ENCODE measurements at regions not wholly inside any gene's neighbourhood (a gene's known extent, or its start where the extent isn't known, plus 50 kb on each side); places are given as distances from the start of the nearest gene placed in this dataset.

- intact Hi-C loops (cut with micrococcal nuclease): no loop called here
- no TSS peak for BruUV-seq (replicated peaks)
- no peaks in the 10 kb centered on the region for H3K79me2 ChIP-seq (ENCODE audit: insufficient read depth, low read length)
- no peak overlapping the region for H3K9ac ChIP-seq (ENCODE audit: low read length)
- ATAC-seq: no peak
- H3K27ac ChIP-seq (ENCODE audit: low read depth, low read length): no peak overlapping the region
- ChIA-PET RAD21 (ENCODE audit: low non-redundant PET in 1 of 2, low total read pairs in 2 of 2, uncharacterized antibody in 2 of 2, unreplicated experiment in 2 of 2) (no interaction called here), POLR2A (no interaction called here), CTCF (no interaction called here)
- H2AFZ ChIP-seq (ENCODE audit: low read depth, low read length, poor library complexity, severe bottlenecking): no peak overlapping the region
- no peak overlapping the region for H3K4me2 ChIP-seq (ENCODE audit: low read length)
- H3K9me3 ChIP-seq (ENCODE audit: control insufficient read depth in 1 of 2, insufficient read depth in 1 of 2, low read depth in 1 of 2, low read length in 2 of 2): peaks cover under 1 to 20% of the 10 kb centered on the region in 2 experiments; a peak in 2 of 4 replicates
- no peaks in the 10 kb centered on the region for H3K27me3 ChIP-seq (ENCODE audit: insufficient read depth, low read length)
- no peak overlapping the region for H3K4me3 ChIP-seq (replicated peaks in 1 of 2; ENCODE audit: low read depth in 1 of 2, low read length in 2 of 2)
- TF ChIP-seq SP1 (IDR thresholded peaks at IDR 0.05; ENCODE audit: low read depth): no peak
- no peak for TF ChIP-seq TCF7L2 (IDR thresholded peaks at IDR 0.05; ENCODE audit: borderline replicate concordance, extremely low read depth, insufficient read depth, insufficient read length)
- TF ChIP-seq JUND (IDR thresholded peaks at IDR 0.05): no peak
- no peak for TF ChIP-seq REST (IDR thresholded peaks at IDR 0.05; ENCODE audit: low read depth)
- no peak for TF ChIP-seq SRF (IDR thresholded peaks at IDR 0.05; ENCODE audit: low read depth)
- TF ChIP-seq EGR1 (IDR thresholded peaks at IDR 0.05; ENCODE audit: low read depth): no peak
- no peak for TF ChIP-seq MAX (IDR thresholded peaks at IDR 0.05)
- no peaks in the 10 kb centered on the region for H4K20me1 ChIP-seq (ENCODE audit: insufficient read depth)
- no peaks in the 10 kb centered on the region for H3K36me3 ChIP-seq (ENCODE audit: control insufficient read depth in 1 of 2, insufficient read depth in 2 of 2, low read length in 2 of 2)
- no peak for DNase-seq (ENCODE audit: low read depth, low spot score)
- no peaks in the 10 kb centered on the region for H3K9me2 ChIP-seq (ENCODE audit: insufficient read depth)
- no peaks in the 10 kb centered on the region for H3K4me1 ChIP-seq (ENCODE audit: control insufficient read depth in 1 of 2, insufficient read depth in 2 of 2, low read length in 2 of 2)
Measured at GRCh38 chr12:130218682-130219081, 56.4 kb downstream of the FZD10 start.

All from HCT116 (cell line).